Ascending aorta (tissue), 2 donors: ENCODE measurements at regions not wholly inside any gene's neighbourhood (a gene's known extent, or its start where the extent isn't known, plus 50 kb on each side); places are given as distances from the start of the nearest gene placed in this dataset.

Experiments used
- DNase-seq, 2 donors: peaks; one replicate each; pipeline ENCODE4 v3.0.0-alpha.2; 2019; ENCODE audit warnings: low spot score in 2 of 2
- H3K27ac ChIP-seq, 2 donors: fragments of 200-600 bp; sonication (generic); one replicate each; pipeline ENCODE4 v1.5.1; 2016 to 2017; ENCODE audit warnings: mild to moderate bottlenecking in 1 of 2
- H3K27me3 ChIP-seq: fragments of 200-600 bp; sonication (generic); one replicate; pipeline ENCODE4 v1.5.1; 2017
- H3K36me3 ChIP-seq, 2 donors: fragments of 200-600 bp; sonication (generic); one replicate each; pipeline ENCODE4 v1.5.1; 2016
- H3K4me1 ChIP-seq, 2 donors: fragments of 200-600 bp; sonication (generic); one replicate each; pipeline ENCODE4 v1.5.1; 2016 to 2017; ENCODE audit warnings: mild to moderate bottlenecking in 1 of 2
- H3K4me3 ChIP-seq, 2 donors: fragments of 200-600 bp; sonication (generic); one replicate each; pipeline ENCODE4 v1.5.1; 2016 to 2017; ENCODE audit warnings: mild to moderate bottlenecking in 1 of 2
- H3K9me3 ChIP-seq, 2 donors: fragments of 200-600 bp; sonication (generic); one replicate each; pipeline ENCODE4 v1.5.1; 2016
- CTCF ChIP-seq, 3 experiments: fragments of 200-600 bp in 2 of 3; fragments of 450-650 bp in 1 of 3; sonication (generic) in 2 of 3; IDR thresholded peaks; one replicate each; pipeline ENCODE4 v1.5.1; 2016 to 2019; ENCODE audit warnings: antibody characterized with exemption in 3 of 3, mild to moderate bottlenecking in 1 of 3, moderate library complexity in 1 of 3
- intact Hi-C: fragments of 100-400 bp; cut with DNase I; formaldehyde crosslinking; loops from one replicate; pipeline ENCODE4 v1.15.1; 2023

GRCh38 chr4:152259866-152260265, 276.0 kb downstream of the FBXW7 start:
- DNase-seq, result no peak
- intact Hi-C loops, result no loop called here
- Histone ChIP-seq H3K4me3 (no peak overlapping the region), H3K36me3 (no peaks in the 10 kb centered on the region), H3K27ac (no peak overlapping the region), H3K4me1 (no peaks in the 10 kb centered on the region), H3K9me3 (peaks cover 0 to 6% of the 10 kb centered on the region in 2 donors), H3K27me3 (no peaks in the 10 kb centered on the region)
- no peak for TF ChIP-seq CTCF (IDR thresholded peaks at IDR 0.05)

- intact Hi-C loops, result no loop called here
- no peak for DNase-seq
- TF ChIP-seq CTCF (IDR thresholded peaks at IDR 0.05), result no peak
- Histone ChIP-seq H3K27ac (no peak overlapping the region), H3K4me3 (no peak overlapping the region), H3K27me3 (no peaks in the 10 kb centered on the region), H3K36me3 (no peaks in the 10 kb centered on the region), H3K4me1 (no peaks in the 10 kb centered on the region), H3K9me3 (peaks cover 0 to 6% of the 10 kb centered on the region in 2 donors)
These were observed 276.8 kb downstream of the FBXW7 start for GRCh38 chr4:152258804-152259708.

- H3K27ac ChIP-seq, result no peak overlapping the region
- no peaks in the 10 kb centered on the region for H3K36me3 ChIP-seq
- no peak overlapping the region for H3K4me3 ChIP-seq
- H3K27me3 ChIP-seq, result no peaks in the 10 kb centered on the region
- no peak for TF ChIP-seq CTCF (IDR thresholded peaks at IDR 0.05)
- intact Hi-C loops, result no loop called here
- no peak for DNase-seq
- H3K4me1 ChIP-seq, result no peaks in the 10 kb centered on the region
- H3K9me3 ChIP-seq, result peaks cover 0 to 6% of the 10 kb centered on the region in 2 donors
These were observed 277.5 kb downstream of the FBXW7 start for GRCh38 chr4:152258391-152258790.

- H3K9me3 ChIP-seq, result peaks cover 0 to 6% of the 10 kb centered on the region in 2 donors
- TF ChIP-seq CTCF (IDR thresholded peaks at IDR 0.05), result no peak
- H3K4me1 ChIP-seq, result no peaks in the 10 kb centered on the region
- H3K27ac ChIP-seq, result no peak overlapping the region
- no peaks in the 10 kb centered on the region for H3K27me3 ChIP-seq
- H3K4me3 ChIP-seq, result no peak overlapping the region
- intact Hi-C loops, result no loop called here
- no peak for DNase-seq
- H3K36me3 ChIP-seq, result no peaks in the 10 kb centered on the region
These were observed 278.3 kb downstream of the FBXW7 start for GRCh38 chr4:152257601-152258066.

GRCh38 chr4:152256996-152257395, 278.9 kb downstream of the FBXW7 start:
- intact Hi-C loops, result no loop called here
- Histone ChIP-seq H3K9me3 (peaks cover 0 to 6% of the 10 kb centered on the region in 2 donors), H3K4me3 (no peak overlapping the region), H3K27ac (no peak overlapping the region), H3K36me3 (no peaks in the 10 kb centered on the region), H3K4me1 (no peaks in the 10 kb centered on the region), H3K27me3 (no peaks in the 10 kb centered on the region)
- no peak for DNase-seq
- no peak for TF ChIP-seq CTCF (IDR thresholded peaks at IDR 0.05)
